ENCODE measurements at regions not wholly inside any gene's neighbourhood (a gene's known extent, or its start where the extent isn't known, plus 50 kb on each side); places are given as distances from the start of the nearest gene placed in this dataset.

DNA sequence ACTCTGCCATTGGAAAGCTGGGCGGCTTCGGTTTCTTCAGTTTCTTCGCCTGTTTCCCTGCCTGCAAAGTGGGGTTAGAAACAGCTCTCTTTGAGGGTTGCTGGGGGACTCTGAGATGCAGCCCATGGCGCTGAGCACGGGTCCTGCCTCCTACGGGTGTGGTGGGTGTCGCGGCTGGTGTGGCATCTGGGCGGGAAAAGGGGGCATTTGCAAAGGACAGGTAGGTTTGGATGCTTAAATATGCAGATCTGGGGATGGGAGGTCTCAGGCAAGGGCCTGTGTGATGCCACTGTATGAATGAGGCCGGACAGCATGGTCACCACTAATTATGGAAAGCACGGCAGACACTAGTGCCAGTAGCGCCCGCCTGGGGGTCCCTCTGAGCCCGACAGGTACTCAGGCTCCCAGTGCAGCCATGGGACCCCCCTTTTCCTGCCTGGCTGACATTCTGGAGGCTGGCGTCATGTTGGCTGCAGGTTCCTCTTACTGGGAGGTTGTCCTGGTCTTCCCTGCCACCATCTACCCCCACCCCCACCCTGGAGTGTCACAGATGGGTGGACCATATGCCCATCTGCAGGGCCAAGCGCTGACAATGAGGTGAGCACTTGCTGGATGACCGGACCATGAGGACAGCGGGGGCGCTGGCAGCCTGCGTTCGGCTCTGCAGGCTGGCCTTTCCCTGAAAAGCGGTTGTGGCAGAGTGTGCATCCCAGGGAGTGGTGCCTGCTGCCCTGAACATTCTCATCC is 237.7 kb downstream of the SEC14L1 start:
- no peak for DNase-seq (ENCODE audit: low read depth, low spot score)
- in situ Hi-C loops (cut with HindIII; ENCODE audit: low pct_unique_long_range_greater_than_20kb, low sequenced_read_pairs), result no loop called here

DNA sequence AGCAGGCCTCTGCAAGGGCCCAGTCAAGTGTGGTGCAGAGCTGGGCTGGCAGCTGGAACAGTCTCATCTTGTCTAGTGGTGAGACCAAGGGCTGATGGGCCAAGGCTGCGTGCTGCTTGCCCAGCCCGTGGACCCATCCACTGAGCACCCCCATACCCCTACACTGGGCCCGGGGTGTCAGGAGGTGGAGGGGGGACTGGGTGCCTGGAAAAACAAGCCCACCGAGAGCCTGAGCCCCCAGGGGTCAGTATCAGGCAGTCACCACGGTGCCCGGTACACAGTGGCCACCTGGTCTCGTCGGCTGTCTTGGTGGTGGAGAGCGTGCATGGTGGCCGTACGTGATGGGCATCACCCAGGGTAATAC is 238.3 kb downstream of the SEC14L1 start:
- no peak for DNase-seq (ENCODE audit: low read depth, low spot score)
- in situ Hi-C loops (cut with HindIII; ENCODE audit: low pct_unique_long_range_greater_than_20kb, low sequenced_read_pairs), result no loop called here

DNA sequence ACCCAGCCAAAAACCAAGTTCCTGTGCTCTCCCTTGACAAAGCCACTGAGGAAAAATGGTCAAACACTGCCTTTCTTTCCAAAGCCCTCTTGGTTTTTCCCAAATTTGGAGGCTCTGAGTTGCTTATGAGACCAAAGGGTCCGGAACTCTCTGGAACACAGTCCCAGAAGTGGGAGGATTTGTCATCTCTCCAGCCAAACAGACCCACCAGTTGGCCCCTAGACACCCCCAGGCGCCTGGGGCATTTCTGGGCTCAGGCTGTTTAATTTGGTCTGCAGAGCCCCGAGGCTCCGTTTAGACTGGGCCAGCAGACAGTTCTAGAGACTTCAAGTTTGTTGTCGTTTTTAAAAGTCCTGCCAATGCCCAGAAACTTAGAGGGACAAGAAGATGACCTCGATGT is 239.1 kb downstream of the SEC14L1 start:
- no peak for DNase-seq (ENCODE audit: low read depth, low spot score)
- in situ Hi-C loops (cut with HindIII; ENCODE audit: low pct_unique_long_range_greater_than_20kb, low sequenced_read_pairs), result no loop called here

DNA sequence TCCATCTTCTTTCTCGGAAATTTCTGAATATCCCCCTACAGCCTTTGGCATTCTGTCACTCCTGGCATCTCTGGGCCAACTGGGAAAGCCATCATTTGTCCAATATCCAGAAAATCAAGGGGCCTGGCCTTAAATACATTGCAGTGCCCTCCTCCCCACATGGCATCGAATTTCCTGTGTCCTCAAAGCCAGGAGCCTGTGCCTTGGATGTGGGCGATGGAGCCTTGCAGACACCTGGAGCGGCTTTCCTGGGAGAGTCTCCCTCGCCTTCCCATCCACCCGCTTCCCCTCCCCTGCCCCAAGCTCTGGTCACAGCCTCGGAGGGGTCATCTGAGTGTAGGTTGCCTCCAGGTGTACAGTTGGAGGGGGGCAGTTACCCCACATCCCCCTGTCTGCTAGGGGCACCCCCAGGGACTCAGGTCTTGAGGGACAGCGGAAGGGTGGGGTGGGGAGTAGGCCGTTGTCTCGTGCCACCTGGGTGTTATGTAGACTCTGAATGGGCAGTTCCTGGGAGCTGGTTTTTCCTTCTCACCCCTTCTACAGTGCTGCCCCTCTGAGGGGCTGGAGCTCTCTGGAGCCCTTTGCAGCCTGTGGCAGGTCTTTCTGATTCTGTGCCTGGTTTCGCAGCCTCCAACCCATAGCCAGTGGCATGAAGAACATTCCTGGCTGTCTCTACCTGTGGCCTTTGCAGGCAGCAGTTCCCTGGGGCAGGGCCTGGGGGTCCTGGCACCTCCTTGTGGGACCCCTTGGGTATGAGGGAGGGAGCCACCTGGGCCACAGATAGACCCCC is 239.8 kb downstream of the SEC14L1 start:
- no peak for DNase-seq (ENCODE audit: low read depth, low spot score)
- in situ Hi-C loops (cut with HindIII; ENCODE audit: low pct_unique_long_range_greater_than_20kb, low sequenced_read_pairs), result no loop called here

DNA sequence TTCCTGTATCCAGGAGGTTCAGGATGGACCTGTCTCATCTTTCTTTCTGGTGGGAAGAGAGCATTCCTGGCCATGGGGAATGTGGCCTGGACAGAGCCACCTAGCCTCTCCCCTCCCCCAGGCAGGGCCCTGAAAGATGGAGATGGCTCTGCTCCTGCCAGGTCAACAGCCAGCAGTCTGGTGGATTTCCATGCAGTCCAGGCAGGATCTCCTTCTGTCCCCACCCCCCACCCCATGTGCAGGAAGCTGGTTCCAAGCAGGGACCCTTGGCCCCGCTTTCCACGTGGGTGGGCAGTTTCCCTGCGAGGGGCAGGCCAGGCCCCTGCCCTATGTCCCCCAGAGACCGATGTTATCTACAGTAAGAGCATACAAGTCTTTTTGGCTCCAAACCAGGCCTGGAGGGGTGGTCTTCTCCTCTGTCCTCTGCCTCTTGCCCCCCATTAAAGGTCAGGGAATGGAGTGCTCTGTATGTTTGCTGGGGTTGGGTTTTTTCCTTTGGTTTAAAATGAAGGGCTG is 240.5 kb downstream of the SEC14L1 start:
- no peak for DNase-seq (ENCODE audit: low read depth, low spot score)
- in situ Hi-C loops (cut with HindIII; ENCODE audit: low pct_unique_long_range_greater_than_20kb, low sequenced_read_pairs), result no loop called here

DNA sequence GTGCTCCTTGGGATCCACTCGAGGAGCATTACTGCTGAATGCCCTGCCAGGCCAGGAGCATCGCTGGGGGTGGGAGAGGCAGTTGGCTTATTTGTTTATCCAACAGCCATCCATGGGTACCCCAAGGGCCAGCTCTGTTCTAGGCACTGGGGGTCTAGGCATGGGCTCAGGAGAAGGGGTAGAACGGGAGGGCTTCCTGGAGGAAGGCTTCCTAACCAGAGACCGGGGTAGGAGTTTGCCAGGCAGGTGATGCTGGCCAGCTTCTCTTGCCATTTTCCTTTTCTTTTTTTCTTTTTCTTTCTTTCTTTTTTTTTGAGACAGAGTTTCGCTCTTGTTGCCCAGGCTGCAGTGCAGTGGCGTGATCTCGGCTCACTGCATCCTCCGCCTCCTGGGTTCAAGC is 241.0 kb downstream of the SEC14L1 start:
- in situ Hi-C loops (cut with HindIII; ENCODE audit: low pct_unique_long_range_greater_than_20kb, low sequenced_read_pairs), result no loop called here
- no peak for DNase-seq (ENCODE audit: low read depth, low spot score)

DNA sequence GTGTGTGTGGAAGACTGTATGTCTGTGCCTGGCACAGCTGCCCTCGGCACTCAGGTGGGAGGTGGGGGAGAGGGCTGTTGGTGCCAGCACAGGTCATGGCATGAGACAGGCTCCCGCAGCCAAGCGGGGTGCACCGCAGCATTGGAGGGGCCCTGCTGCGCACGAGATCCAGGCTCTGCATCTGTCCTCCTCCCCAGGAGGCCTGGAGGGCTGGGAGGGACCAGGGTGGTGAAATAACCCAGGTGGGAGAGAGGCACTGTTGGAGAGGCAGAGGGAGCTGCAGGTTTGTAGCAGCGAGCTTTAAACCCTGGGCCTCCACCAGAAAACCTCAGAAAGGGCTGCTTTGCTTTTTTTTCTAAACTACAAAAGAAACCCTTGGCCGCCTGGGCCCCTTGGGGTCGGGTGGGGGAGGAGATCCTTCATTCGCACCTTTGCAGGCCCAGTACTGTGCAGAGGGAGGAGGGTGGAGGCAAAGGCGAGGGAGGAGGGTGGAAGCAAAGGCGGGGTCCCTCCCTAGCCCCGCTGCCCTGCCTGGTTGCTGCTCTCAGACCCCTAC is 241.7 kb downstream of the SEC14L1 start:
- no peak for DNase-seq (ENCODE audit: low read depth, low spot score)
- in situ Hi-C loops (cut with HindIII; ENCODE audit: low pct_unique_long_range_greater_than_20kb, low sequenced_read_pairs), result no loop called here

DNA sequence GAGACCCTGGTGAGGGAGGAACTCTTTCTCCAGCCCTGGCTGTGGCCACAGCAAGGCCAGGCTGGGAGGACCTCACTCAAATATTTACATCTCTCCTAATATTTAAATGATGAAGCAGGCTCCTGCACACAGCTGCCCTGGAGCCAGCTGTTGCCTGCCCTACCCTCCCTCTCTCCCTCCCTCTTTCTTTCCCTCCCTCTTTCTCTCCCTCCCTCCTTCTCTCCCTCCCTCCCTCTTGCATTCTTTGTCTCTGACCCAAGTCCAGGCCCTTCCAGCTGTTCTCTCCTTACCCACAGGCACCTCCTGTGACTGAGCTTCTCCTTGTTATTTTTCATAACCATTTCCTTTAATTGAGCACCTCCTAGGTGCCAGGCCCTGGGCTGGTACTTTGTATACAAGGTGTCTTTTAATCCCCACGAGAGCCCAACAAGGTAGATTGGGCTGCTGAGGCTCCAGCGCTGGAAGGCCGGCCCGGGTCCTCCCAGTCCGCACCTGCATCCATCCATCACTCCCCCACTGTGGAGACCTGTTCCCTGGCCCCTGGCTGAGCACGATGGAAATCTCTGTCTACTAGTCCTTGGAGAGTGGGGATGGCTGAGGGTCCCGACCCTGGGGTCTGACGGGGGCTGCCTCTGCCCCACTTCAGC is 242.3 kb downstream of the SEC14L1 start:
- in situ Hi-C loops (cut with HindIII; ENCODE audit: low pct_unique_long_range_greater_than_20kb, low sequenced_read_pairs), result no loop called here
- DNase-seq (ENCODE audit: low read depth, low spot score), result no peak

DNA sequence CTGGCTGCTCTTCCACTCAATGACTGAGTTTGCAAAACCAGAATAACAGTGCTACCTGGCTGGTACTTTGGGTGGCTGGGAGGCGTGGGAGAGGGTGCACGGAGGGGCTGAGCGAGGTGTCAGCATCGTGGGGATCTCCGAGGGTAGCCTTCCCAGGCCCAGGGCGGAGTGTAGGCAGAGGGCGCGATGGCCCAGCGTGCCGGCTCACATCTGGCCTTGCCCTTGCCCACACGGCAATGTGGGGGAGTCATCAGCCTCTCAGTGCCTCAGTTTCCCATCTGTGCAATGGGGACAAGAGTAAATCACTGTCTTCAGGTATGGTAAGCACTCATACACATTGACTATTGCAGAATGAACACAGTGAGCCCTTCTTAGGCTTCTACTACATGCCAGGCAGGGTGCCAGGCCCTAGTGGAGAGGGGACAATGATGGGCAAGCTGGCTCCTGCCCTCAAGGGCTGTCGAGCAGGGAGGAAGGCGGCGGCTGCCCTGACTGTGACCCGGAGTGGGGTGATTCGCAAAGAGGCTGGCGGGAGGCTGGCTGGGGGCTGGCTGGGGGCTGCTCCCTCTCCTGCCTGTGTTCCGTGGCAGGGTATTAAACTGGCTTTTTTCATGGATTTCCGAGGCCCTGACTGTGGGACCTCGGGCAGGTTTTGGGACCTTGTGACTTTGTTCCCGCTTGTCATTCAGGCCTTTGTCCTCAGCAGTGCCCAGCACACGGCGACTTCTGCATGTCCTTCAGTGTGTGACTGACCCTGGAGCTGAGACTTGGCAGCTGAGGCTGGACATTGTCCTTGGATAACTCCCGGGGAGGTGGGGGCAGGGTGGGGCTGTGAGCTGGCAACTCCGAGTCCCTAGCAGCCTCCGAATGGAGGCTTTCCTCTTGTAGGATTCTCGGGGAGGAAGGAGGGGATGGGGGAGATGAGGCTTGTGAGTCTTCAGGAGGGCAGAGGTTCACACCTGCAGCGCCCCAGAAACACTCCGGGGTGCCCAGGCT is 243.1 kb downstream of the SEC14L1 start:
- DNase-seq (ENCODE audit: low read depth, low spot score), result no peak
- in situ Hi-C loops (cut with HindIII; ENCODE audit: low pct_unique_long_range_greater_than_20kb, low sequenced_read_pairs), result no loop called here

DNA sequence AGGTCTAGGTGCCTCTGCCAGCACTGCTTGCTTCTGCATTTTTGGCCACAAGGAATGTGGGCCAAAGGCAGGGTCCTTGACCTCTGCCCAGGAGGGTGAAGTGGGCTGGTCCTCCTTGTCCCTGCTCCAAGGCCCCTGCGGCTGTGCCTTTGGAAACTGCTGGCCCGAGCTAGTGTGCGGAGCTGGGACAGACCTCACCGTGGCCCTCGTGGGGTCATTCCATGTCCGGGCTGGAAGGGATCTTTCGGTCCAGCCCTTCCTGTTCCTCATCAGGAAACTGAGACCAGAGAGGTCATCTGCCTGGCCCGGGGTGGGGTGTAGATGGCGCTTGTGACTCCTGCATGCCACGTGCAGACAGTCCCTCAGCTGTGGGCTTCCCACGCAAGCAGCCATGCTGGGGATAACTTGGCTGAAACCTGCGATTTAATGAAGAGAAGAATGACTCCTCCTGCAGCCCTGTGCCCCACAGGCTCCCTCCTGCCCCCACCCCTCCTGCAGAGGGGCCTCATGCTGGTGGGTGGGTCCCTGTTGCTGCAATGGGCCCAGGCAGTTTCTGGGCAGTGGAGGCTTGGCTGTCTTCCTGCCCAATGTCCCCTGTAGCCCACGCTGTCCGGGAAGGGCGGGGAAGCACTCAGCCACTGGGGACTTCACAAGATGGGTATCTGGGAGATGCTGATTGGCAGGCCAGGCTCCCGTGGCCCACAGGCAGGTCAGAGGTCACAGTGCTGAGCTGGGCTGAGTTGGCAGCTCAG is 245.2 kb downstream of the SEC14L1 start:
- in situ Hi-C loops (cut with HindIII; ENCODE audit: low pct_unique_long_range_greater_than_20kb, low sequenced_read_pairs), result no loop called here
- DNase-seq (ENCODE audit: low read depth, low spot score), result no peak

DNA sequence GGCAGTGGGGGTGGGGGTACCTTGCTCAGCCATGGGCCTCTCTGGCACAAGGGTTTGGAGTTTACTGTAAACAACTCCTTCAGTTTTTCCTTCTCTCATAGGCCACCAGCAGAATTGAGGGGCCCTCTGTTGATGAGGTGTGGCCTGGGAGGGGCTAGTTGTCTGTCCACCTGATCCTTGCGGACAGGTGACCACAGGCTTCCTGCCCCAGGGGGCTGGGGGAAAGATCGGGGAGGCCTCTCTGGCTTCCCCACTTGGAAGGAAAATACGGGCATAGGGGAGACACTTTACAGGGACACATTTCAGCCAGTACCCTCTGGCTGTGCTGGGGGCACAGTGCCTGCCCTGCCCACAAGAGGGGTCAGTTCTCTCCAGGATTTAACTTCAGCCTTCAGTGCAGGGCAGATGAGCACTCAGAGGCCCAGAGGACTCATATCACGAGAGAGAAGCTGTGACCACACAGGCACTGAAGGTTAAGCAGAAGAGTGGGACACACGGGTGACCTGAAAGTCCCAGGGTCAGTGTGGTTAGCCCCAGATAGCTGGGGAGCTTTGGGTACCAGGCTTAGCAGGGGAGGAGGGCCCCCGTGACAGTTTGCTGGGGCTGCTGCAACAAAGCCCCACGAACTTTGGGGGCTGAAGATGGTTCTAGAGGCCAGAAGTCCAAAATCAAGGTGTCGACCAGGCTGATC is 245.9 kb downstream of the SEC14L1 start:
- in situ Hi-C loops (cut with HindIII; ENCODE audit: low pct_unique_long_range_greater_than_20kb, low sequenced_read_pairs), result no loop called here
- no peak for DNase-seq (ENCODE audit: low read depth, low spot score)

DNA sequence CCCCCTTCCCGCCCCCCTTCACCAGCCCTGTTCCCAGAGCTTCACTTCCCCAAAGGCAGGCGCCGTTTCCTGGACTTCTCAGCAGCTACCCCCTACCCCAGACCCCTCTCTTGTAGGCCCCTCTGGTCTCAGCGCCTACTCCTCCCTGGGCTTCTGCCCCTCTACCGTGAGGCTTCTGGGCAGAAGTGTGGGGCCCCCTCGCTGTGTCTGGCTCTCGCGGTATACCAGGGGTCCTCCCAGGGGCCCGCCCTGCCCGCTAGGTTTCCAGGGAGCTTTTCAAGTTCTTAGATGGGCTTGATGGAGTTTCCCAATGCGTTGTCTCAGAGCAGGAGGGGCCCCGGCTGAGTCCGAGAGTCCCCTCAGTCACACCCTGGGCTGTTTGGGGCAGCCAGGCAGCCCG is 247.1 kb downstream of the SEC14L1 start:
- no peak for DNase-seq (ENCODE audit: low read depth, low spot score)
- in situ Hi-C loops (cut with HindIII; ENCODE audit: low pct_unique_long_range_greater_than_20kb, low sequenced_read_pairs), result no loop called here

DNA sequence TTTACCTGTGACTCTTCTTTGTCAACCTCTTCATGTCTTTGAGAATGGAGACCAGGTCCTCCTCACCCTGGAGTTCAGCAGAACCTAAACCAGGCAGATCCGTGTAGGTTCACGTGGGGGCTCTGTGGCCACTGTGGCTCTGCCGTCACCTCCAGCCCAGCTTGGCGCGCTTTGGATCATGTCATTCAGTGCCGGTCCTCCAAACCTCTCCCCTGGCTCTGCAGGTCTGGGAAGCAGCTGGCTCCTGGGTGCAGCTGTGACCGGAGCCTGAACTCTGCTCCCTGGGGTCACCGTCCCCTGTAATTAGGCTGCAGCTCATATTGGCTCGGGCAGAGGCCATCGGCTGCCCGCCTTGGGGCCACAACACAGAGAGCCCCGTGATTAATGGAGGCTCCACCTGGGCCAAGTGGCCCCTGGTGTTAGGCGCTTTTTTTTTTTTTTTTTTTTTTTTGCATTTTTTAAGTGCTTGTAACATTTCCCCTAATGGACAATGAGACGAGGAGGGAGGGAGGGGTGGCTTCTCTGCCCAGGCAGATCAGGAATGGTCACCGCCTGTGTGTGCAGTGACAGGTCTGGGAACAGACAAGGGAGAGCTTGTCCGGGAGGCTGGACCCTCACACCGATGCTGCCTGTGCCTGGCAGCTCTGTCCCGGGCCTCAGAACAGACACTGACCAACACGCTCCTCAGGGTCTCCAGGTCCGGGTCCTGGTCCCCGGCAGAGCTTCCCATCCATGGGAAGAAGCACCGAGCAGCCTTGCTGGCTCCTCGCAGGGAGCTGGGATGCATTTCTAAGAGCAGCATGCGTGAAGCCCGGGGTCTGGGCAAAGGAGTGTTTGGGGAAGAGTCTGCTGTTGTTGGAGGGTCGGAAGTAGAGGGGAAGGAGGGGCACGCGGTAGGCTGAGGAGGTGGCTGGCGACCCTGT is 247.9 kb downstream of the SEC14L1 start:
- in situ Hi-C loops (cut with HindIII; ENCODE audit: low pct_unique_long_range_greater_than_20kb, low sequenced_read_pairs), result no loop called here

DNA sequence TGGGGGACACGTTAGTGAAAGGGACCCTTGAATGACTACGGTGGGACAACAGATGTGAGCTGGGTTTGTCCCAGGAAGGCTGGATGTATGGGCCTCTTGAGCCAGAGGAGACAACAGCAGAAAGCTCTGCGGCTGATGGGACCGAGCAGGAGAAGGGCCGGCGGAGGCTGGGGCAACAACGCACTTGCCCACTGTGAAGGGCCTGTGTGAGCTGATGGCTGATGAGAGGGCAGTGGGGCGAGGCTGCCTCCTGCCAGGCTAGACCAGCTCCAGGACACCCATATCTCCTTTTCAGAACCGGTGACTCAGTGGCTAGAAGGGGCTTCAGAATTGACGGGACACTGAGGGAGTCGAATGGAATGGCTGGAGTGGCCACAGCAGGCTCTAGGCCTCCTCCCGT is 250.1 kb downstream of the SEC14L1 start:
- in situ Hi-C loops (cut with HindIII; ENCODE audit: low pct_unique_long_range_greater_than_20kb, low sequenced_read_pairs), result no loop called here
- no peak for DNase-seq (ENCODE audit: low read depth, low spot score)

More for the DNA sequence above, 247.9 kb downstream of the SEC14L1 start:
- DNase-seq (ENCODE audit: low read depth, low spot score), result no peak

DNA sequence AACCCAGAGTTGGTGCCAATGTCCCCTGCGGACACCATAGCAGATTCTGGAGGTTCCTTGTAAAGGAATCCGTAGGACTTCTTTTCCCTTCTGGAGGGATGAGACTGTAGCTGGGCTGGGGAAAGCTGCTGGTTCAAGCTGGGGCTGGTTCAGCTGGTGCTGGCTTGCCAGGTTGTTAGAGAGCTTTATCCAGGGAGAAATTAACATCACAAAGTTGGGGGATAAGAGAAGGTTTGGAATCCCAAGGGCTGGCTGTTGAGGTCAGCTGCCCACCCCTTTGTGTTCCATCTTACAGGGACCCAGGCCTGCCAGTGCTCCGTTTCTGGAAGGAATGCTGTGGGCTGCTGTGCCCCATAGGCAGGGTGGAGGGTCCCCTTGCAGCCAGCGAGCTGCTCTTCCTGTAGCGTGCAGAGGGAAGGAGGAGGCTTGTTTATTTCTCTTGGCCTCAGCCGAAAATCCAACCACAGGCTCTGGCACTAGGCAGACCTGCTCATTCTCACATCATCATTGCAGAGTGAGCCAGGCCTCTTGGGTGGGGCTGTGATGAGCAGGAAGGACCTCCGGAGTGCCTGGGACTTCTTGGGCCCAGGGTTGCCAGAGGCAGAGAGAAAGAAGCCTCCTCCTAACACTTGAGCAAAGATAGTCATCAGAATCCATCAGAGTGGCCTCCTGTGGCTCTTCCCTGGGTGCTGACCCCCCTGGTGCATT is 251.1 kb downstream of the SEC14L1 start:
- no peak for DNase-seq (ENCODE audit: low read depth, low spot score)
- in situ Hi-C loops (cut with HindIII; ENCODE audit: low pct_unique_long_range_greater_than_20kb, low sequenced_read_pairs), result no loop called here
